T47D (cell line): ENCODE measurements at regions not wholly inside any gene's neighbourhood (a gene's known extent, or its start where the extent isn't known, plus 50 kb on each side); places are given as distances from the start of the nearest gene placed in this dataset.

Source experiments
- DNase-seq, 2 experiments: peaks; one replicate each; pipeline versions ENCODE4 v3.0.0 to v3.0.0-alpha.2; 2011 to 2012; ENCODE audit warnings: low read depth in 1 of 2, low spot score in 1 of 2
- JUND ChIP-seq: IDR thresholded peaks from 2 replicates; pipeline ENCODE4 v1.6.1; 2012; ENCODE audit warnings: low read depth
- in situ Hi-C: cut with HindIII; loops from 2 replicates; pipeline ENCODE4 v1.10.0; 2016; ENCODE audit warnings: low sequenced_read_pairs, low pct_unique_long_range_greater_than_20kb

- in situ Hi-C loops, result no loop called here
- no peak for DNase-seq
- no peak for TF ChIP-seq JUND
Measured at GRCh38 chr10:131638880-131639278, 261.9 kb upstream of the PPP2R2D start.

GRCh38 chr10:131640045-131640644, 260.7 kb upstream of the PPP2R2D start:
- in situ Hi-C loops, result no loop called here
- no peak for DNase-seq
- no peak for TF ChIP-seq JUND

GRCh38 chr10:131641231-131641630, 259.6 kb upstream of the PPP2R2D start:
- TF ChIP-seq JUND, result no peak
- in situ Hi-C loops, result no loop called here
- DNase-seq, result peak in 1 of 2 experiments; percentile 15

- no peak for DNase-seq
- in situ Hi-C loops, result no loop called here
- no peak for TF ChIP-seq JUND
Measured at GRCh38 chr10:131641898-131642297, 258.9 kb upstream of the PPP2R2D start.

GRCh38 chr10:131642966-131643365, 257.8 kb upstream of the PPP2R2D start:
- no peak for TF ChIP-seq JUND
- DNase-seq, result no peak
- in situ Hi-C loops, result no loop called here

GRCh38 chr10:131644289-131644688, 256.5 kb upstream of the PPP2R2D start:
- TF ChIP-seq JUND, result no peak
- no peak for DNase-seq
- in situ Hi-C loops, result no loop called here

- TF ChIP-seq JUND, result no peak
- no peak for DNase-seq
- in situ Hi-C loops, result no loop called here
Measured at GRCh38 chr10:131644864-131645658, 255.7 kb upstream of the PPP2R2D start.

- in situ Hi-C loops, result no loop called here
- no peak for DNase-seq
- TF ChIP-seq JUND, result no peak
Measured at GRCh38 chr10:131645756-131646155, 255.1 kb upstream of the PPP2R2D start.

GRCh38 chr10:131646551-131647525, 254.0 kb upstream of the PPP2R2D start:
- in situ Hi-C loops, result no loop called here
- no peak for DNase-seq
- TF ChIP-seq JUND, result no peak

- DNase-seq, result no peak
- TF ChIP-seq JUND, result no peak
- in situ Hi-C loops, result no loop called here
Measured at GRCh38 chr10:131647789-131648188, 253.0 kb upstream of the PPP2R2D start.

GRCh38 chr10:131648386-131649020, 252.3 kb upstream of the PPP2R2D start:
- in situ Hi-C loops, result no loop called here
- DNase-seq, result no peak
- TF ChIP-seq JUND, result no peak

GRCh38 chr10:131649617-131650016, 251.2 kb upstream of the PPP2R2D start:
- TF ChIP-seq JUND, result no peak
- no peak for DNase-seq
- in situ Hi-C loops, result no loop called here
